ENCODE measurements at regions not wholly inside any gene's neighbourhood (a gene's known extent, or its start where the extent isn't known, plus 50 kb on each side); places are given as distances from the start of the nearest gene placed in this dataset.

- no peak for DNase-seq
Observed at GRCh38 chr4:35948171-35948570, 296.1 kb downstream of the ARAP2 start.

GRCh38 chr4:35950442-35950841 lies 293.9 kb downstream of the ARAP2 start:
- no peak for DNase-seq

GRCh38 chr4:35952751-35953150 lies 291.6 kb downstream of the ARAP2 start:
- DNase-seq: no peak

GRCh38 chr4:35963383-35963782 lies 280.9 kb downstream of the ARAP2 start:
- no peak for DNase-seq

- DNase-seq: no peak
Observed at GRCh38 chr4:35963974-35964515, 280.3 kb downstream of the ARAP2 start.

- DNase-seq: no peak
Observed at GRCh38 chr4:35965300-35965699, 279.0 kb downstream of the ARAP2 start.

- DNase-seq: no peak
Observed at GRCh38 chr4:35966566-35966965, 277.7 kb downstream of the ARAP2 start.

- no peak for DNase-seq
Observed at GRCh38 chr4:35970366-35970960, 273.9 kb downstream of the ARAP2 start.

GRCh38 chr4:35972814-35973213 lies 271.5 kb downstream of the ARAP2 start:
- no peak for DNase-seq

GRCh38 chr4:35975617-35976355 lies 268.5 kb downstream of the ARAP2 start:
- no peak for DNase-seq

GRCh38 chr4:35978551-35978950 lies 265.8 kb downstream of the ARAP2 start:
- DNase-seq: no peak

- no peak for DNase-seq
Observed at GRCh38 chr4:35982318-35982717, 262.0 kb downstream of the ARAP2 start.

GRCh38 chr4:35986537-35986936 lies 257.8 kb downstream of the ARAP2 start:
- no peak for DNase-seq

GRCh38 chr4:35993606-35994005 lies 250.7 kb downstream of the ARAP2 start:
- DNase-seq: no peak

- no peak for DNase-seq
Observed at GRCh38 chr4:36000941-36001557, 243.3 kb downstream of the ARAP2 start.

GRCh38 chr4:36003051-36003450 lies 241.3 kb downstream of the ARAP2 start:
- no peak for DNase-seq

- DNase-seq: no peak
Observed at GRCh38 chr4:36004204-36004851, 240.0 kb downstream of the ARAP2 start.

- DNase-seq: no peak
Observed at GRCh38 chr4:36006226-36006625, 238.1 kb downstream of the ARAP2 start.

GRCh38 chr4:36010397-36010929 lies 233.9 kb downstream of the ARAP2 start:
- no peak for DNase-seq

- DNase-seq: no peak
Observed at GRCh38 chr4:36011381-36011780, 232.9 kb downstream of the ARAP2 start.

- DNase-seq: no peak
Observed at GRCh38 chr4:36012503-36012902, 231.8 kb downstream of the ARAP2 start.

GRCh38 chr4:36013206-36013605 lies 231.1 kb downstream of the ARAP2 start:
- DNase-seq: no peak
